HepG2 (cell line): ENCODE measurements at regions not wholly inside any gene's neighbourhood (a gene's known extent, or its start where the extent isn't known, plus 50 kb on each side); places are given as distances from the start of the nearest gene placed in this dataset.

ENCODE experiments used
- ATAC-seq: fragments of 200-7000 bp; cut with Tn5 transposase; 3 replicates; pipeline ENCODE4 v1.9.1; 2020; ENCODE audit warnings: mild to moderate bottlenecking, moderate library complexity
- BruUV-seq: library from RNA; stranded (reverse); fragments of 400-500 nt; replicated peaks from 2 replicates; lab custom pipeline; 2021; lab: Mats Ljungman, UMichigan
- CTCF ChIA-PET: fragments of 300-600 bp; formaldehyde crosslinking; extraction: SDS; loops from one replicate; lab custom pipeline; 2021; ENCODE audit warnings: low total read pairs, inconsistent platforms, low intra/inter-chr PET ratio; lab: Yijun Ruan, JAX
- POLR2A ChIA-PET: fragments of 350-600 bp; sonication (Branson Sonifier 250); formaldehyde crosslinking; loops from one replicate; lab custom pipeline; 2020; ENCODE audit warnings: antibody characterized with exemption, inconsistent platforms; lab: Yijun Ruan, JAX
- DNase-seq: peaks from one replicate; pipeline ENCODE4 v3.0.0-alpha.2; 2015; ENCODE audit warnings: low spot score
- FAIRE-seq: peaks from 3 replicates; lab custom pipeline; 2011; peaks lifted over from hg19 to GRCh38; lab: Jason Lieb, UNC
- H2AFZ ChIP-seq: one replicate; pipeline ENCODE4 v1.6.1; 2011; ENCODE audit warnings: low read length, inconsistent platforms
- H3K27ac ChIP-seq: fragments of 300-600 bp; 3 replicates; pipeline ENCODE4 v1.8.0; 2011; ENCODE audit warnings: mixed run types, mild to moderate bottlenecking, mixed read lengths, low read length, inconsistent platforms; ENCODE audit not compliant: insufficient read depth; ENCODE audit errors: extremely low read length
- H3K27me3 ChIP-seq, 2 experiments: fragments of 200-600 bp in 1 of 2; 2 replicates in 1 of 2; 3 replicates in 1 of 2; pipeline versions ENCODE4 v1.6.0 to v1.8.0; 2011; ENCODE audit warnings: low read length in 2 of 2, mild to moderate bottlenecking in 2 of 2, moderate library complexity in 2 of 2, inconsistent platforms in 1 of 2; ENCODE audit not compliant: insufficient read depth in 2 of 2, control insufficient read depth in 1 of 2
- H3K36me3 ChIP-seq, 2 experiments: fragments of 200-600 bp in 1 of 2; replicated peaks in 1 of 2; 2 replicates in 1 of 2; 3 replicates in 1 of 2; pipeline versions ENCODE4 v1.5.1 to v1.8.0; 2011; ENCODE audit warnings: low read length in 2 of 2, inconsistent platforms in 1 of 2; ENCODE audit not compliant: insufficient read depth in 2 of 2, control insufficient read depth in 1 of 2
- H3K4me1 ChIP-seq: 2 replicates; pipeline ENCODE4 v1.5.1; 2012; ENCODE audit warnings: low read length, inconsistent platforms; ENCODE audit not compliant: insufficient read depth
- H3K4me2 ChIP-seq: 2 replicates; pipeline ENCODE4 v1.6.0; 2011; ENCODE audit warnings: low read depth, low read length, inconsistent platforms
- H3K4me3 ChIP-seq, 3 experiments: fragments of 200-600 bp in 1 of 3; sonication (generic), shearing (Covaris generic) in 1 of 3; replicated peaks in 1 of 3; 2 replicates each; pipeline ENCODE4 v1.5.1; 2011 to 2016; ENCODE audit warnings: low read length in 3 of 3, inconsistent platforms in 2 of 3, low read depth in 2 of 3, mild to moderate bottlenecking in 2 of 3, control low read depth in 1 of 3, mixed read lengths in 1 of 3; ENCODE audit not compliant: insufficient read depth in 1 of 3
- H3K79me2 ChIP-seq: one replicate; pipeline ENCODE4 v1.6.1; 2011; ENCODE audit warnings: low read length, inconsistent platforms; ENCODE audit not compliant: insufficient read depth
- H3K9ac ChIP-seq: 2 replicates; pipeline ENCODE4 v1.6.0; 2011; ENCODE audit warnings: mild to moderate bottlenecking, low read depth, low read length, inconsistent platforms; ENCODE audit not compliant: insufficient read depth
- H3K9me3 ChIP-seq: 2 replicates; pipeline ENCODE4 v1.5.1; 2012; ENCODE audit warnings: mild to moderate bottlenecking, low read length
- H4K20me1 ChIP-seq: 2 replicates; pipeline ENCODE4 v1.6.0; 2011; ENCODE audit warnings: inconsistent platforms, mild to moderate bottlenecking, low read length, moderate library complexity; ENCODE audit not compliant: insufficient read depth
- BRF2 ChIP-seq: sonication (generic); formaldehyde crosslinking; IDR thresholded peaks from 2 replicates; pipeline ENCODE4 v1.8.1; 2022; ENCODE audit warnings: mild to moderate bottlenecking, missing genetic modification reagents
- FOXA3 ChIP-seq: IDR thresholded peaks from 2 replicates; pipeline ENCODE4 v1.6.1; 2016; ENCODE audit warnings: missing genetic modification reagents, missing compliant biosample characterization
- GLMP ChIP-seq: sonication (generic); formaldehyde crosslinking; IDR thresholded peaks from 2 replicates; pipeline ENCODE4 v1.9.0; 2021; ENCODE audit warnings: missing genetic modification reagents, mild to moderate bottlenecking, borderline replicate concordance
- KAT2B ChIP-seq: fragments of 150-350 bp; IDR thresholded peaks from 2 replicates; pipeline ENCODE4 v1.6.1; 2014; ENCODE audit warnings: low read depth, low read length, borderline replicate concordance
- MYC ChIP-seq: sonication (generic); formaldehyde crosslinking; IDR thresholded peaks from 2 replicates; pipeline ENCODE4 v1.9.0; 2021; ENCODE audit warnings: missing genetic modification reagents, borderline replicate concordance
- PHF21A ChIP-seq: sonication (generic); formaldehyde crosslinking; IDR thresholded peaks from 2 replicates; pipeline ENCODE4 v1.5.0; 2020; ENCODE audit warnings: mild to moderate bottlenecking, missing genetic modification reagents
- SIN3B ChIP-seq: fragments of 150-350 bp; IDR thresholded peaks from 2 replicates; pipeline ENCODE4 v1.6.1; 2014; ENCODE audit warnings: low read length
- SIX1 ChIP-seq: sonication (generic); formaldehyde crosslinking; IDR thresholded peaks from 2 replicates; pipeline ENCODE4 v1.4.0; 2020; ENCODE audit warnings: missing genetic modification reagents, borderline replicate concordance
- SNAPC5 ChIP-seq: sonication (generic); formaldehyde crosslinking; IDR thresholded peaks from 2 replicates; pipeline ENCODE4 v1.8.1; 2023; ENCODE audit warnings: mild to moderate bottlenecking, missing genetic modification reagents, borderline replicate concordance
- STAG1 ChIP-seq: sonication (generic); formaldehyde crosslinking; IDR thresholded peaks from 2 replicates; pipeline ENCODE4 v1.4.0; 2020; ENCODE audit warnings: missing genetic modification reagents
- ZBTB10 ChIP-seq: sonication (generic); formaldehyde crosslinking; IDR thresholded peaks from 2 replicates; pipeline ENCODE4 v1.4.0; 2020; ENCODE audit warnings: missing genetic modification reagents, borderline replicate concordance
- ZNF550 ChIP-seq: sonication (generic); formaldehyde crosslinking; IDR thresholded peaks from 2 replicates; pipeline ENCODE4 v1.4.0; 2020; ENCODE audit warnings: mild to moderate bottlenecking, missing genetic modification reagents, borderline replicate concordance
- ZNF672 ChIP-seq: sonication (generic); formaldehyde crosslinking; IDR thresholded peaks from 2 replicates; pipeline ENCODE4 v1.8.1; 2022; ENCODE audit warnings: missing genetic modification reagents
- ZSCAN21 ChIP-seq: sonication (generic); formaldehyde crosslinking; IDR thresholded peaks from 2 replicates; pipeline ENCODE4 v1.8.0; 2022; ENCODE audit warnings: mild to moderate bottlenecking, missing genetic modification reagents, moderate library complexity, borderline replicate concordance
- ZZZ3 ChIP-seq: sonication (generic); formaldehyde crosslinking; IDR thresholded peaks from 2 replicates; pipeline ENCODE4 v1.4.0; 2020; ENCODE audit warnings: missing genetic modification reagents, mild to moderate bottlenecking, borderline replicate concordance
- WGBS: methylation state at CpG from one replicate; pipeline ENCODE4 v1.1.6; 2017; ENCODE audit warnings: low lambda C conversion rate; 5-methylcytosine and 5-hydroxymethylcytosine counted together
- in situ Hi-C: cut with HindIII; loops from 2 replicates; pipeline ENCODE4 v1.10.0; 2017; ENCODE audit warnings: low pct_unique_long_range_greater_than_20kb; ENCODE audit not compliant: extremely low pct_ligation_motif_present
- intact Hi-C: fragments of 100-400 bp; cut with micrococcal nuclease; formaldehyde crosslinking; loops from one replicate; pipeline ENCODE4 v1.10.0; 2022; ENCODE audit not compliant: unreplicated experiment

- TF ChIP-seq SNAPC5 (CRISPR knock-in tag): no peak
- no peak for TF ChIP-seq ZNF672 (CRISPR knock-in tag)
- no peak for TF ChIP-seq ZBTB10 (CRISPR knock-in tag)
- TF ChIP-seq ZSCAN21: no peak
- TF ChIP-seq KAT2B: no peak
- no peak for TF ChIP-seq SIN3B
- TF ChIP-seq FOXA3: no peak
- no peak for TF ChIP-seq SIX1 (CRISPR knock-in tag)
- no peak for TF ChIP-seq ZNF550 (CRISPR knock-in tag)
- no peak for TF ChIP-seq PHF21A (CRISPR knock-in tag)
- TF ChIP-seq MYC (CRISPR knock-in tag): no peak
- TF ChIP-seq STAG1: no peak
- no peak for TF ChIP-seq BRF2 (CRISPR knock-in tag)
- no peak for TF ChIP-seq ZZZ3 (CRISPR knock-in tag)
- TF ChIP-seq GLMP (CRISPR knock-in tag): no peak
- no peak overlapping the region for H3K27ac ChIP-seq
- H3K27me3 ChIP-seq: no peaks in the 10 kb centered on the region
- no peaks in the 10 kb centered on the region for H3K36me3 ChIP-seq
- WGBS: 42% methylated on average over 1 of the region's 1 CpG
- DNase-seq (no peak), FAIRE-seq (no peak), ATAC-seq (no peak)
- H3K4me1 ChIP-seq: no peaks in the 10 kb centered on the region
- no peak overlapping the region for H3K9ac ChIP-seq
- intact Hi-C loops (no loop called here), in situ Hi-C loops (no loop called here)
- H4K20me1 ChIP-seq: no peaks in the 10 kb centered on the region
- H3K9me3 ChIP-seq: no peaks in the 10 kb centered on the region
- no TSS peak for BruUV-seq
- ChIA-PET POLR2A (no interaction called here), CTCF (no interaction called here)
- no peak overlapping the region for H3K4me2 ChIP-seq
- H3K79me2 ChIP-seq: no peaks in the 10 kb centered on the region
- no peak overlapping the region for H3K4me3 ChIP-seq
- no peak overlapping the region for H2AFZ ChIP-seq
Measured at GRCh38 chr2:16446706-16447105, 218.9 kb downstream of the CYRIA start.
